K562 (cell line): ENCODE measurements at regions not wholly inside any gene's neighbourhood (a gene's known extent, or its start where the extent isn't known, plus 50 kb on each side); places are given as distances from the start of the nearest gene placed in this dataset.

Experiments
- ATAC-seq: fragments of 200-7000 bp; cut with Tn5 transposase; 3 replicates; pipeline ENCODE4 v1.9.1; 2020; ENCODE audit warnings: moderate library complexity
- BruUV-seq: library from RNA; stranded (reverse); fragments of 400-500 nt; replicated peaks from 2 replicates; lab custom pipeline; 2021; lab: Mats Ljungman, UMichigan
- CTCF ChIA-PET: fragments of 300-600 bp; formaldehyde crosslinking; extraction: SDS; loops from one replicate; lab custom pipeline; 2021; ENCODE audit warnings: low intra/inter-chr PET ratio; lab: Yijun Ruan, JAX
- POLR2A ChIA-PET: fragments of 300-600, 350-650 bp; sonication (Branson Sonifier 250); formaldehyde crosslinking; extraction: SDS; loops from one replicate; lab custom pipeline; 2021; ENCODE audit warnings: antibody characterized with exemption, inconsistent platforms; lab: Yijun Ruan, JAX
- DNase-seq, 4 experiments: peaks; one replicate each; pipeline versions ENCODE4 v3.0.0 to v3.0.0-alpha.2; 2011 to 2018; ENCODE audit warnings: low spot score in 3 of 4, mixed read lengths in 3 of 4; ENCODE audit errors: extremely low read depth in 1 of 4
- FAIRE-seq: peaks from 2 replicates; lab custom pipeline; 2011; peaks lifted over from hg19 to GRCh38; lab: Jason Lieb, UNC
- H2AFZ ChIP-seq: 2 replicates; pipeline ENCODE4 v1.6.0; 2011; ENCODE audit warnings: low read depth, low read length, control low read depth, inconsistent platforms
- H3K27ac ChIP-seq: fragments of 200-600 bp; 3 replicates; pipeline ENCODE4 v1.8.0; 2011; ENCODE audit warnings: low read depth, mild to moderate bottlenecking, control low read depth, inconsistent platforms, low read length, moderate library complexity, mixed read lengths; ENCODE audit errors: extremely low read depth
- H3K27me3 ChIP-seq, 2 experiments: fragments of 300-600 bp in 1 of 2; 2 replicates in 1 of 2; 3 replicates in 1 of 2; pipeline versions ENCODE4 v1.6.0 to v1.8.0; 2011; ENCODE audit warnings: inconsistent platforms in 2 of 2, low read length in 2 of 2, mild to moderate bottlenecking in 1 of 2, mixed read lengths in 1 of 2, moderate library complexity in 1 of 2; ENCODE audit not compliant: control insufficient read depth in 2 of 2, insufficient read depth in 2 of 2
- H3K36me3 ChIP-seq: fragments of 300-600 bp; 3 replicates; pipeline ENCODE4 v1.8.0; 2011; ENCODE audit warnings: mild to moderate bottlenecking, low read length, inconsistent platforms; ENCODE audit not compliant: control insufficient read depth, insufficient read depth
- H3K4me1 ChIP-seq, 2 experiments: fragments of 200-600 bp in 1 of 2; replicated peaks in 1 of 2; 2 replicates in 1 of 2; 3 replicates in 1 of 2; pipeline versions ENCODE4 v1.5.1 to v1.8.0; 2011; ENCODE audit warnings: inconsistent platforms in 2 of 2, low read length in 2 of 2, mild to moderate bottlenecking in 1 of 2, mixed read lengths in 1 of 2, moderate library complexity in 1 of 2; ENCODE audit not compliant: control insufficient read depth in 2 of 2, insufficient read depth in 2 of 2
- H3K4me2 ChIP-seq: 2 replicates; pipeline ENCODE4 v1.6.1; 2011; ENCODE audit warnings: low read length, control low read depth, inconsistent platforms, mixed read lengths; ENCODE audit not compliant: insufficient read depth
- H3K4me3 ChIP-seq: fragments of 200-600 bp; sonication (generic), shearing (Covaris generic); 2 replicates; pipeline ENCODE4 v1.5.1; 2016; ENCODE audit warnings: control low read depth, inconsistent platforms
- H3K79me2 ChIP-seq: fragments of 200-600 bp; 3 replicates; pipeline ENCODE4 v1.8.0; 2011; ENCODE audit warnings: low read length, inconsistent platforms; ENCODE audit not compliant: control insufficient read depth, insufficient read depth
- H3K9ac ChIP-seq, 2 experiments: 2 replicates each; pipeline versions ENCODE4 v1.6.0 to v1.6.1; 2011; ENCODE audit warnings: low read depth in 2 of 2, low read length in 2 of 2, control low read depth in 1 of 2, inconsistent platforms in 1 of 2, mild to moderate bottlenecking in 1 of 2, mixed read lengths in 1 of 2; ENCODE audit not compliant: insufficient read depth in 1 of 2
- H3K9me1 ChIP-seq: one replicate; pipeline ENCODE4 v1.6.0; 2011; ENCODE audit warnings: inconsistent platforms, mild to moderate bottlenecking, low read length, moderate library complexity; ENCODE audit not compliant: control insufficient read depth, insufficient read depth
- H3K9me3 ChIP-seq: replicated peaks from 2 replicates; pipeline ENCODE4 v1.5.1; 2011; ENCODE audit warnings: low read depth, low read length, inconsistent platforms; ENCODE audit not compliant: control insufficient read depth, insufficient read depth
- H4K20me1 ChIP-seq: replicated peaks from 2 replicates; pipeline ENCODE4 v1.6.1; 2011; ENCODE audit warnings: low read length, inconsistent platforms, mixed read lengths; ENCODE audit not compliant: control insufficient read depth, insufficient read depth
- BCOR ChIP-seq: fragments of 450-650 bp; IDR thresholded peaks from 2 replicates; pipeline ENCODE4 v1.6.1; 2016
- C11orf30 ChIP-seq: fragments of 450-650 bp; IDR thresholded peaks from 2 replicates; pipeline ENCODE4 v1.6.1; 2016; ENCODE audit warnings: low read depth, mild to moderate bottlenecking
- FOXA3 ChIP-seq, 2 experiments: fragments of 450-650 bp in 1 of 2; sonication (generic) in 1 of 2; formaldehyde crosslinking; IDR thresholded peaks in 1 of 2; conservative IDR thresholded peaks in 1 of 2; 2 replicates each; pipeline versions ENCODE4 v1.4.0 to v1.8.0; 2020 to 2022; ENCODE audit warnings: mild to moderate bottlenecking in 2 of 2, missing genetic modification reagents in 1 of 2
- HCFC1 ChIP-seq: IDR thresholded peaks from 2 replicates; pipeline ENCODE4 v1.6.1; 2012; ENCODE audit warnings: low read depth, low read length, improper control_type of control experiment
- HDAC2 ChIP-seq: fragments of 450-650 bp; IDR thresholded peaks from 2 replicates; pipeline ENCODE4 v1.6.1; 2016; ENCODE audit warnings: mild to moderate bottlenecking
- MAFG ChIP-seq: fragments of 450-650 bp; conservative IDR thresholded peaks from 2 replicates; pipeline ENCODE4 v1.6.1; 2016; ENCODE audit warnings: missing genetic modification characterization, missing compliant biosample characterization
- PPARD ChIP-seq: fragments of 250-450 bp; sonication (Bioruptor Pico); IDR thresholded peaks from 2 replicates; pipeline ENCODE4 v1.8.0; 2022; ENCODE audit warnings: inconsistent platforms, mild to moderate bottlenecking, moderate library complexity
- RBM25 ChIP-seq: fragments of 200-400 bp; formaldehyde crosslinking; IDR thresholded peaks from 2 replicates; pipeline ENCODE4 v1.6.1; 2018; ENCODE audit warnings: low read length, low read depth, moderate library complexity; ENCODE audit not compliant: severe bottlenecking
- TEAD2 ChIP-seq: fragments of 450-650 bp; IDR thresholded peaks from 2 replicates; pipeline ENCODE4 v1.6.1; 2016; ENCODE audit warnings: missing genetic modification characterization, control low read depth, missing compliant biosample characterization
- ZFP36 ChIP-seq: fragments of 150-350 bp; IDR thresholded peaks from 2 replicates; pipeline ENCODE4 v1.6.1; 2018; ENCODE audit warnings: low read length, low read depth; ENCODE audit not compliant: partially characterized antibody
- ZKSCAN3 ChIP-seq: fragments of 250-450 bp; sonication (Bioruptor Pico); IDR thresholded peaks from 2 replicates; pipeline ENCODE4 v1.4.0; 2020
- ZNF146 ChIP-seq: IDR thresholded peaks from one replicate; pipeline ENCODE4 v1.6.1; 2018; ENCODE audit warnings: missing compliant biosample characterization; ENCODE audit not compliant: unreplicated experiment
- ZNF316 ChIP-seq: fragments of 450-650 bp; IDR thresholded peaks from 2 replicates; pipeline ENCODE4 v1.6.1; 2016
- ZNF699 ChIP-seq: fragments of 250-450 bp; sonication (Bioruptor Pico); IDR thresholded peaks from 2 replicates; pipeline ENCODE4 v1.8.0; 2021; ENCODE audit warnings: mild to moderate bottlenecking, moderate library complexity; ENCODE audit not compliant: insufficient replicate concordance
- WGBS: fragments of 100-300 bp; shearing (Covaris generic); methylation state at CpG from one replicate; pipeline ENCODE4 v1.1.6; 2016; ENCODE audit warnings: low coverage, mixed read lengths; ENCODE audit not compliant: insufficient coverage; ENCODE audit errors: missing lambda C conversion rate; 5-methylcytosine and 5-hydroxymethylcytosine counted together
- in situ Hi-C: fragments of 300-500 bp; cut with MboI; formaldehyde crosslinking; loops from 4 replicates; pipeline ENCODE4 v1.15.0; 2018; ENCODE audit warnings: inconsistent platforms, mixed read lengths
- intact Hi-C: fragments of 100-400 bp; cut with micrococcal nuclease; formaldehyde crosslinking; loops from 2 replicates; pipeline ENCODE4 v1.14.2; 2022
- TF ChIP-seq, protein P1 (sequence below): fragments of 250-450 bp; sonication (Bioruptor Pico); IDR thresholded peaks from 2 replicates; pipeline ENCODE4 v1.9.0; 2021; ENCODE audit warnings: mild to moderate bottlenecking, inconsistent platforms
- TF ChIP-seq, protein P2 (sequence below): fragments of 250-450 bp; sonication (Bioruptor Pico); IDR thresholded peaks from 2 replicates; pipeline ENCODE4 v1.4.0; 2020; ENCODE audit warnings: mild to moderate bottlenecking, moderate library complexity

DNA sequence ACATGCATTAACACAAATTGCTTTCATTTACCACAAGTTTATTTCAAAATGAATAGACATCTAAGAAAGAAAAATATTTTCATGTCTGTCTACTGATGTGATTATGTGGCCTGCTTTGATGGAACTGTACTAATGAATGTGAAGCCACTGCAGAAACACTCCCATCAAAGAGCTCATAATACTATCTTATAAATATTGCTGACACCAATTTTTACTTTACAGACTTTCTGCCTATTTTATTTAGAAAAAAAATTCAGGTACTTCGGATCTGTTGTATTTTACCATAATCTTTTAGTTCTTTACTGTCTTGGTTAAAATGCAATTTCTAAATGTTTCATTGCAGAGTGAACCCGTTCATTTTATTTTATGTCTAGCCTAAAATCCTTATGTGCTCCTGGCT is 281.9 kb downstream of the ICE1 start:
- in situ Hi-C loops, result no loop called here
- intact Hi-C loops, result no loop called here
- BruUV-seq, result no TSS peak

DNA sequence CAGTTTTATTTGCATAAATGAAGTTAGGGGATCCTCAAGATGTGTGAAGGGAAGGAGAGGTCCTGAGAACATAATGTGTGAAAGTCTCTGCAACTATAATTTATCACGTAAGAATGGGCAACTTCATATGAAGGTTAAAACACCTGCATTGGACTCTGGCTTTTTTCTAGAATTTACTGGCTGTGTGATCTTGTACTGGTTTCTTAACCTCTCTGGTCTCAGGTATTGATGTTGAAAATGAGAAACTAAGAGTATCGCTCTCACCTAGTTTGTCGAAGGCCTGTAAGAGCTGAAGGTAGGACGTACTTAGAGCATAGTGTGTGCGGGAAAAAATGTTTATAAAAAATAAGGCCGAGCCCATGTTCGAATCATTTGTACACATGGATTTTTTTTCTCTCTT is 280.5 kb downstream of the ICE1 start:
- no peak for FAIRE-seq
- no peak for ATAC-seq
- Histone ChIP-seq H3K9ac (no peak overlapping the region), H3K9me3 (no peaks in the 10 kb centered on the region), H3K4me3 (no peak overlapping the region), H3K36me3 (no peaks in the 10 kb centered on the region), H3K79me2 (no peaks in the 10 kb centered on the region), H3K27ac (no peak overlapping the region), H2AFZ (no peak overlapping the region), H3K4me1 (no peaks in the 10 kb centered on the region), H4K20me1 (no peaks in the 10 kb centered on the region), H3K4me2 (no peak overlapping the region), H3K9me1 (no peaks in the 10 kb centered on the region), H3K27me3 (peaks cover 0 to 4% of the 10 kb centered on the region in 2 experiments; a peak in 2 of 5 replicates)
- POLR2A ChIA-PET, result no interaction called here
- in situ Hi-C loops (no loop called here), intact Hi-C loops (no loop called here)
- CTCF ChIA-PET, result no interaction called here
- WGBS, result under 1% methylated on average over 7 of the region's 7 CpGs
- no TSS peak for BruUV-seq
- no peak for DNase-seq
- TF ChIP-seq HDAC2 (peak; percentile 37; the same call in 1 of the 2 replicates), FOXA3 (CRISPR knock-in tag; conservative IDR thresholded peaks at IDR 0.05 in 1 of 2, IDR thresholded peaks at IDR 0.05 in 1 of 2) (no peak), HCFC1 (no peak), RBM25 (peak; percentile 98), ZFP36 (peak; percentile 82), TEAD2 (tag) (no peak), ZNF146 (CRISPR knock-in tag) (no peak), ZKSCAN3 (CRISPR knock-in tag) (no peak), BCOR (peak; percentile 80), ZNF699 (CRISPR knock-in tag) (no peak)
- TF ChIP-seq, protein P1, sequence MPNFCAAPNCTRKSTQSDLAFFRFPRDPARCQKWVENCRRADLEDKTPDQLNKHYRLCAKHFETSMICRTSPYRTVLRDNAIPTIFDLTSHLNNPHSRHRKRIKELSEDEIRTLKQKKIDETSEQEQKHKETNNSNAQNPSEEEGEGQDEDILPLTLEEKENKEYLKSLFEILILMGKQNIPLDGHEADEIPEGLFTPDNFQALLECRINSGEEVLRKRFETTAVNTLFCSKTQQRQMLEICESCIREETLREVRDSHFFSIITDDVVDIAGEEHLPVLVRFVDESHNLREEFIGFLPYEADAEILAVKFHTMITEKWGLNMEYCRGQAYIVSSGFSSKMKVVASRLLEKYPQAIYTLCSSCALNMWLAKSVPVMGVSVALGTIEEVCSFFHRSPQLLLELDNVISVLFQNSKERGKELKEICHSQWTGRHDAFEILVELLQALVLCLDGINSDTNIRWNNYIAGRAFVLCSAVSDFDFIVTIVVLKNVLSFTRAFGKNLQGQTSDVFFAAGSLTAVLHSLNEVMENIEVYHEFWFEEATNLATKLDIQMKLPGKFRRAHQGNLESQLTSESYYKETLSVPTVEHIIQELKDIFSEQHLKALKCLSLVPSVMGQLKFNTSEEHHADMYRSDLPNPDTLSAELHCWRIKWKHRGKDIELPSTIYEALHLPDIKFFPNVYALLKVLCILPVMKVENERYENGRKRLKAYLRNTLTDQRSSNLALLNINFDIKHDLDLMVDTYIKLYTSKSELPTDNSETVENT (CRISPR knock-in tag), result no peak

More for the DNA sequence above, 281.9 kb downstream of the ICE1 start:
- Histone ChIP-seq H3K79me2 (no peaks in the 10 kb centered on the region), H3K36me3 (no peaks in the 10 kb centered on the region), H3K27me3 (peaks cover 0 to 4% of the 10 kb centered on the region in 2 experiments; a peak in 2 of 5 replicates), H3K9me1 (no peaks in the 10 kb centered on the region), H3K9ac (no peak overlapping the region), H2AFZ (no peak overlapping the region), H3K9me3 (no peaks in the 10 kb centered on the region), H4K20me1 (no peaks in the 10 kb centered on the region), H3K4me1 (no peaks in the 10 kb centered on the region), H3K4me2 (no peak overlapping the region), H3K4me3 (no peak overlapping the region), H3K27ac (no peak overlapping the region)
- peak; percentile 68 for TF ChIP-seq C11orf30
- TF ChIP-seq PPARD (CRISPR knock-in tag), result no peak
- peak; percentile 27; the same call in 1 of the 2 replicates for TF ChIP-seq MAFG (tag)
- TF ChIP-seq, protein P2, sequence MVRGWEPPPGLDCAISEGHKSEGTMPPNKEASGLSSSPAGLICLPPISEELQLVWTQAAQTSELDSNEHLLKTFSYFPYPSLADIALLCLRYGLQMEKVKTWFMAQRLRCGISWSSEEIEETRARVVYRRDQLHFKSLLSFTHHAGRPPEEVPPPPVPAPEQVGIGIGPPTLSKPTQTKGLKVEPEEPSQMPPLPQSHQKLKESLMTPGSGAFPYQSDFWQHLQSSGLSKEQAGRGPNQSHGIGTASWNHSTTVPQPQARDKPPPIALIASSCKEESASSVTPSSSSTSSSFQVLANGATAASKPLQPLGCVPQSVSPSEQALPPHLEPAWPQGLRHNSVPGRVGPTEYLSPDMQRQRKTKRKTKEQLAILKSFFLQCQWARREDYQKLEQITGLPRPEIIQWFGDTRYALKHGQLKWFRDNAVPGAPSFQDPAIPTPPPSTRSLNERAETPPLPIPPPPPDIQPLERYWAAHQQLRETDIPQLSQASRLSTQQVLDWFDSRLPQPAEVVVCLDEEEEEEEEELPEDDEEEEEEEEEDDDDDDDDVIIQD, result no peak
- TF ChIP-seq ZNF316, result peak; percentile 68
- DNase-seq (no peak), ATAC-seq (no peak), FAIRE-seq (no peak)
- POLR2A ChIA-PET, result interaction anchor here (0.6 kb wide), 1 partner anchor 10 kb away, joined by 3 read pairs; no protein-coding TSS in a partner anchor
- CTCF ChIA-PET, result no interaction called here
- 0% methylated on average over 2 of the region's 2 CpGs for WGBS
